ENCODE measurements at regions not wholly inside any gene's neighbourhood (a gene's known extent, or its start where the extent isn't known, plus 50 kb on each side); places are given as distances from the start of the nearest gene placed in this dataset.

DNA sequence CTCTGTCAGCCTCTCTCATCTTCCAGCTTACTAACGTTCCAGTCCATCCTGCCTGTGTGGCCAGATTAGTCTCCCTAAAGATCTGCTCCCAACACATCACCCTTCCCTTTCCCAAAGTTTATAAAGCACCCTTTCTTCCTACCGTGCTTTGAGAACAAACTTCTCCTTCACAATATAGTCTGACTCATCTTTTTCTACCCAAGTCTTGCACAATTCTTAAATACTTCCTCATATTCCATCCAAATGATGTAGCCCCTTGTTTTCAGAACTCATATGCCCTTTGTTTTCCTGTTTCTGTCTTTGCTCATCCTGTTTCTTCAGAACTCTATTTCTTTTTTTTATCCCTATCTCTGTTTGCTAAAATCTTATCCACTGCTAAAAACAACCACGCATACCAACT is 326.8 kb downstream of the MFSD1 start:
- peak; percentile 38 for DNase-seq (ENCODE audit: low read depth)

DNA sequence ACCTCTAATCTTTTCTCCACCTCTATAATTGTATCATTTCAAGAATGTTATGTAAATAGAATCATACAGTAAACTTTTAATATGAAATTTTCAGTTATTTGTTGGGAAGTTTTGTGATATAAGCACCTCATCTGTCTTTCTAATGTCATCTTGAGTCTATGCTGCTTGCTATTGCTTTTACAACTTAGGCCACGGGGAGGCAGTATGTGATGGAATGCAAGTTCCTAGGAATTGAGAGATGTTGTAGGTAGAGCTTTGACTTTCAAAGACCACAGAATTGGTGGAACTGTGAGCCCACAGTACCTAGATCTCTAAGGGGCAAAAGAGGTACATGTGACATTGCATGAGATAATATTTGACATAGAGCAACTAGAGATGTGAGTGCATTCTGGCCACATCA is 328.3 kb downstream of the MFSD1 start:
- no peak for DNase-seq (ENCODE audit: low read depth)

DNA sequence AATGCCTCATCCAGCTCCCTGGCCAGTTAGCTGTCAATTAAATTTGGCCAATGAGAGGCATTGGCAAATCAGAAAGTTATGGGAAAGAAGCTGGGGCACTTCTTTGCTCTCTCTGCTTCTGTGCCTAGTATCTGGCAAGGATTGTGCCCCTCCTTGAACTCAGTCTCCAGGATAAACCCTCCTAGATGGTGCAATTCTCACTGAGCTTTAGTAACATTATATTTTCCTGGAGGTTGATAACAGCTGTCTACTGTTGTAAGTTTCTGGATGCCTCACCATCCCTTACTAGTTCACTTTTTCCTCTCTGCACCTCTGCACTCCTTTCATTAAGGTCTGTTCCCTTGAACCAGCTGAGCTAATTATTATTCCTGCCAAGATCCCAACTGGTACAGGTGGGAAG is 329.5 kb downstream of the MFSD1 start:
- no peak for DNase-seq (ENCODE audit: low read depth)

DNA sequence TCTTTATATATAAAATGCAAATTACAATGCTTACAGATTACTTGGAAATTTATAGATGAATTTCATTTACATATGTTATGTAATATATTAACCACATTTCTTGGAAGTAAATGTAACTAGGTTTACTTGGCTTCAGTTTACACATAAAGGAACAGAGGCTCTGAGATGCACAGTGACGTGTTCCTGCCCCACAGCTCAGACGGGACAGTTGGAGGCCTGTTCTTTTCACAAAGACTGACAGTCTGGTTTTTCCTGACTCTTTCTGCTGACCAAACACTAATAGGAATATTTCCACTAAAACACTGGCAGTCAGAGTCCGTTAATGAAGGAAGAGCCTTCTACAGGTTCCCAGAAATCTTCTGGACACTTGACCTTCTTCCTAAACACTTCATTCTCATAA is 336.1 kb downstream of the MFSD1 start:
- DNase-seq (ENCODE audit: low read depth): no peak

DNA sequence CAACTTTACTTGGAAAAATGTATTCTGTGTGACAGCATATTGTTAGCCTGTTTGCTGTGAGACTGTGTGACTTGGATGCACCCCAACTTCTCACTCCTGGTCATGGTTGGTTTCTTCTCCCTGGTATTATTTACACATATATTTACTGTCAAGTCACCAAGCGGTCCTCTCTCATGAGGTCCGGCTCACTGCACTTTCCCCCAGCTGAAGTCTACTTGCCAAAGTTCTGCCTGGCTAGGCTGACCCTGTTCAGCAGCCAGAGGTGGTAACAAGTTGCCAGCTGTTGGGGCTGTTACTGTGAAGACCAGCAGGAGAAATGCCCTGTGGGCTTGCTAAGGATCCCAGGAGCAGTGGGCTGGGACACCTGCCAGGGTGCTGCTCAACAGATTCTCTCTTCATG is 337.5 kb downstream of the MFSD1 start:
- DNase-seq (ENCODE audit: low read depth): no peak

DNA sequence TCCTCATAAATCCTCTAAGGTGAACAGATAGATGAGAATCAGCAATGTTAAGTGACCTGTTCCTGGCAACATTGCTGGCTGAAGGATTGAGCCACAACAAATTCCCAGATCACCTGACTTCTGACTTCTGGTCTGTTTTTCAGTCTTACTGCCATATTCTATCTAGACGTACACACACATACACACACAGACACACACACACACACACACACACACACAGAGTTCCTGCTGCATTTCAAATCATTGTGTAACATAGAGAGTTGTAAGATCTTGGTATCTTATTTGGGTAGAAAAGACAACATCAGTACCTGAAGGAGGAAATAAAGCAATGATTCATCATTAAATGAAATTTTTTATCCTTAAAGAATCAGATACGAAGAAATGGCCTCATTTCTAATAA is 342.6 kb downstream of the MFSD1 start:
- DNase-seq (ENCODE audit: low read depth): no peak

DNA sequence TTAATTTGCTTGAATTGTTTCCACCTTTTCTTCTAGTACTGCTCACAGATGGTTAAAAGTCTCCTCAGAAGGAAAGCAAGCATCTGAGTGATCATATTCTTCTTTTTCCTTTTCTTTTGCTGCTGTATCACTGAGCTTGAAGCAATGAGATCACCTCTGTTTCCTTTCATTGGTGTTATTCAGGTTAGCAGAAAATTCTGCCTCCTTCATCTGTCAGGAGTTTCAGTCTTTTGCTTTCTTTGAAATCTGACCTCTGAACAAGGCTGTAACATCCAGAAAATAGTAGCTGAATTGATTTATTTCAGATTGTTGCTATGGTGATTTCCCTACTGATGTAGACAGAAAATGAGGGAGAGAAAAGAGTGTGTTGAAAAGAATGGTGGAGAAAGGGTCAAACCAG is 343.0 kb downstream of the MFSD1 start:
- no peak for DNase-seq (ENCODE audit: low read depth)

DNA sequence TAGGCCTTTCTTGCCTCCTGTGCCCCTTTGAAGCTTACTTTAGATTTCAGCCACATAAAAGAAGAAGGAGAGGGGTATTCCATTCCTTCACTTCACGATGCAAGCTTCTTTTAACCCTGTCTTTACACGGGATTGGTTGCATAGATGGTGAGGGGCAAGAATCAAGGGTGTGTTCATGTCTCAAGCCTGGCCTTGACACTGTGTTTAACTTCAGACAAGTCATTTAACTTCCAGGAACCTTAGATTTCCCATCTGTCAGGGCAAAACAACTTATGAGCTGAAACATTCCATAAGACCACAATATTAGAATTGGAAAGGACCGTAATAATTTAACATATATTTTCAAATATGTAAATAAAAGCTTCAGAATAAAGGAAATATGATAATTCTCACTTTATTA is 344.5 kb downstream of the MFSD1 start:
- DNase-seq (ENCODE audit: low read depth): no peak

DNA sequence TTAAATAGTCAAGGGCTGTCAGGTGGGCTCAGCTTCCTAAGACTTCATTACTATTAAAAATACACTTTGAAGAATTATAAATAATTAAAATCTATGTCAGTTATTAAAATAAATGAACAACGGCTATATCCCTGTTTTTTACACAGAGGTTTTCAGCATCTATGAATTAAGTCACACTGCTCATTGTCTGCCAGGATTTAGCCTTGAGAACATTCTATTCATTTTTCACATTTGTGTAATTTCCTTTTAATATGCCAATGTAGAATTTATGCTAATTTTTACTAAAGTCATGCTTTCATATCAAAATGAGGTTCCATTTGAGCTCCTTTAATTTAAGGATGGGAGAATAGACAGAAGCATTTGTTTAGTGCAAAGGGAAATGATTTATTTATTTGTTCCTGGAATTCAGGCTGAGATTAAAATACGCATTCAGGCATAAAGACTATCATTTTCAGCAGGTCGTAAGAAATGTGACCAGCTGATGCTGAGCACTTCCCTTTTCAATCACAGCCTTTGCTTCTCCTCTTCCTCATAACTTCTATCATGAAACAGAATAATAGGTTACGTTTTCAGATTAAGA is 345.1 kb downstream of the MFSD1 start:
- DNase-seq (ENCODE audit: low read depth): no peak

DNA sequence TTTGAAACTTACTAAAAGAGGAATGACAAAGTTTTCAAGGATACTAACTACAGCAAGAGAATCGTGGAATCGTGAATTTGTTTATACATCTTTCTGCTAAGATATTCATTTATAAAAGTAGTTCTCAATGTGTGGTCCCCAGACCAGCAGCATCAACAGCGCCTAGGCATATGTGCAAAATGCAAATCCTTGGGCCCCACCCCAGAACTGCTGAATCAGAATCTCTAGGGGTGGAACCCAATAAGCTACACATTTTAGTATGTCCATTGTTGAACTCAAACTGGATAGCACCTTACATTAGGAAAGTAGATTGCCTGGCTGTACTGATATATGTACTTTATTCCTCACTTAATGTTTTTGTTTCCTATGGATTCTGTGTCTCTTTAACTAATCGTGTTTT is 346.0 kb downstream of the MFSD1 start:
- no peak for DNase-seq (ENCODE audit: low read depth)

DNA sequence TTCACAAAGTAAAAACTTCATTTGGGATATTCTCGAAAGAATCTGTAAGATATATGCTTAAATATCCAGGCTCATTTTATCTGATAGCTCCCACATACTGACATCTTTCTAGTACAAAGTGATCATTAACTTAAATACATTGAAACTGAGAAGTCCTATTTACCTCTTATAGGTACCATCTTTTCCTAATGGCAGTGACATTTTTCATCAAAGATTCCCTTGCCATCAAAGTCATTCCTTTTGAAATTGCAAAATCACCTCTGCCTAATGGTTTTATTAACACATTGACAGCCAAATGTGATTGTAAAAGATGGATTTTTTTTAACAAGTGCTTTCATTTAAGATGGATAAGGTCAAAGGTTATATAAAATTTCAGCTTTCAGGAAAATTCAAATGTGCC is 346.6 kb downstream of the MFSD1 start:
- no peak for DNase-seq (ENCODE audit: low read depth)

DNA sequence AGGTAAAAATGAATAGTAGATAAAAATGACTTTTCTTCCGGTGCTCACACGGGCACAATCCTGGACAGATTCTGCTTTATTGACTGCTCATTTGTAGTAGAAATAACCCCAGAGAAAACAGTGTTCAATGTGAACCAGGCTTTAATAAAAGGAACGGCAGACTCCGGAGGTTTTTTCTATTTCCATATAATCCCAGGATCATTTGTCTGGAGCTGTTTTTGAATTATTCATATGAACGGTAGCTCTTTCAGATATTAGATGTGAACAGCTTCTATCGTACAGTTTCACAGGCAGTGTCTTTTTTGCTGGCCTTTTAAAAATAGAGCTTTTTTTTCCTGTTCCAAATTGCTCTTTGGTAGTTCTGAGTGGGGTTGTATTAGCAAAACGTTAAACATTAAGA is 347.3 kb downstream of the MFSD1 start:
- DNase-seq (ENCODE audit: low read depth): no peak

DNA sequence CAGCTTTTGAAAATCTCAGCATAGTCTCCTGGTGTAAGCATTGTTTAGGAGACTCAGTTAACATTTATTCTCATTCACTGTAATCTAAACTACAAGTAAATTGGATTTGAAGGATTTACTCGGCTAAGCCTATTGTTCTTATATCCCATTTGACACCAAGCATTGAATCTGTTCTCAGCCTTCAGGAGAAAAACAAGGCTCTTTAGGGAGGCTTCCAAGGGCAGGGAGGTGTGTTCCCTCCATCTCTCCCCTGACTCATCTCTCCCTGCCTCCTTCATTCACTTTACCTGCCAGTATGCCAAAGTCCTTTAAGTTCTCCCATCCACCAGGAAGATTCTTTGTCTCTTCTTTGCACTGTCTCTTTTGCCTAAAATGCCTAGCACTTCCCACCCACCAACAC is 347.8 kb downstream of the MFSD1 start:
- no peak for DNase-seq (ENCODE audit: low read depth)

DNA sequence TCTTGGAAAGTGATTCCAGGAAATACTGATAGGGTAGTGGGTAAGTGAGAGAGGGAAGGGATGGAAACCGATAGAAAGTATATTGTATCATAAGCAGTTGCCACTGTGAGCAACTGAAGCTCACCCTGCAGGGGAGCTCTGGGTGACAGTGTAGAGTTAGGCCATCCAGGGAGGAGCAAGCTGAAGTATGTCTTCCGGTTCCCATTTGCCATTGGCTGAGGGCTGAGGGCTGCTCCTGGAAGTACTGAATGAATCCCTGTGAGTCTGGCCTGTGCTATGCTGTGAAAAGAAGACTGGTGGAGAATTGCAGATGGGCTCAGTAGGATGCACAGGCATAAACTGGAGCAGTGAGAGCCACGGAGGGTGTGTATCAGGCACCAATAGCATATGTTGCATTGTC is 348.3 kb downstream of the MFSD1 start:
- DNase-seq (ENCODE audit: low read depth): no peak

DNA sequence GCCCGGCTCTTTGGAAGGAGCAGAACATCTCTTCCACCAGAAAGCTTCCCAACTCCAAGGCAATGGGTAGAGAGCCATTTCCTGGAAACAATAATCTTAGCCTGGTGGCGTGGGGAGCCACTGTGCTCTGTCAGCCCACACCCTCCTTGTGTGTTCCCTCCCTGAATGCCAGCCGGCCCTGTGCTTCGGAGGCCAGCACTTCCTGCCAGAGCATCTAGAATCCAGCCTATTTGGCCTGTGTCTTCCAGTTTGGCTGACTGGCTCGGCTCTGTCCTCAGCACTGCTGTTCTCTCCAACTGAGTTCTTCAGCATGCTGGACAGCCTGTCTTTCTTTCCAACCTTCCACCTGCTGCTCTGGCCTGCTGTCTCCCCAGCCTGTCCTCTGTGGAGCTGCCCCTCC is 349.3 kb downstream of the MFSD1 start:
- DNase-seq (ENCODE audit: low read depth): no peak

DNA sequence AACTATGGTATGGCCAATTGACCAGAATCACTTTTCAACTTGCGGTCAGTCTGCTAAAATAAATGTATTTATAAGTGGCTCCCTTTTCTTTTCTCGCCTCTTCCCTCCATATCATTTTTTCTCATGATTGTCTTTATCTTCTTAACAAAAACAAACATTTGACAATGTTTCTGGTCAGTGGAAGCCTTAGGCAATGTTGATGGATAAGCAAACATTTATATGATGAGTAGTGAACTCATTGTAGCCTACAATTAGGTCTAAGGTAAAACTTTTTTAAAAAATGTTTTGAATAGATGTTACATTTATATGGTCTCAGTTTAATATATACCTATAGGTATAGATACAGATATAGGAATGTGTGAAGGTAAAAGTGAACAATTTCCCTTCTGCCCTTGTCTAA is 355.4 kb downstream of the MFSD1 start:
- no peak for DNase-seq (ENCODE audit: low read depth)

DNA sequence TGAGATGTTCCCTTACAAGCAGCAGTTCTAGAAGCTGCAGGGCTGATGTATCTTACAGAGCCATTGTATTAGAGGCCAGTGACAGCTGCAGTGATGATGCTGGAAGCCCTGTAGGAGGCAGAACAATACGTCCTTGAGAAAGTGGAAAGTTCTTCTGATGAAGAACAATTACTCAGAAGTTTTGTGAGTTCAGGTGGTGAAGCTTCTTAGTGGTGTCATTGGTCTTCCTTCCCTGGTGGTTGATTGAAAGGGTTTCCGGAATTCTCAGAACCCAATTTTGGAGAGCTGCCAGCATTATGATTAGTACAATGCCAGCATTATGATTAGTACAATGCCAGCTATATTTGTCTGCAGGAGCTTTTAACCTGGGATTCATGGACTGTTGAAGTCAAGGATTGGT is 356.4 kb downstream of the MFSD1 start:
- DNase-seq (ENCODE audit: low read depth): no peak

DNA sequence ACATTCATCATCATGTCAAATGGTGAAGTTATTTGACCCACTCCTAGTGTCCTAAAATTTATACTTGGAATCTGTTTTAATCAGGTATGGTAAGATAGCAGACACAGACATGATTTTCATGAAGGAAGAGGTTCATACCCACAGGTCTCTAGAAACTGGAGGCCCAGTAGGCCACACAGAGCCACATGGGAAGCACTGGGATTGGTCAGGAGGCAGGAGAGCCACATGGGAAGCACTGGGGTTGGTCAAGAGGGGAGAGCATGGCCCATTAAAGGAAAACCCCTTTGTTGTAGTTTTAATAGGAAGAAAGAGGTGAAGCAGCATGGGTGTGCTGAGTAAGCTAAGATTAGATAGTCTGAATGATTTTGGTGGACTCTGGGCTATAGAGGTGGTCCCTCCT is 356.9 kb downstream of the MFSD1 start:
- no peak for DNase-seq (ENCODE audit: low read depth)

DNA sequence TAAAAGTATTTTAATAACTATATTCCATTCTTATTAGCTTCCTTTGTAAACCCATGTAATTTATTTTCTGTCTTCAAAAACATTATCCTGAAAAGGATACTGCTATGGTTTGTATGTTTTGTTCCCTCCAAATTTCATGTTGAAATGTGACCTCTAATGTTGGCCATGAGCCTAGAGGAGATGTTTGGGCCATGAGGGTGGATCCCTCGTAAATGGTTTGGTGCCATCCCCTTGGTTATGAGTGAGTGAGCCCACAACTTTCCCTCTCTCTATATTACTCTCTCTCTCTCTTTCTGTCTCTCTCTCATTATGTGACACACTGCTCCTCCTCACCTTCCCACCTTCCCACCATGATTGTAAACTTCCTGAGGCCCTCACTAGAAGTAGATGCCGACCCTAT is 357.7 kb downstream of the MFSD1 start:
- no peak for DNase-seq (ENCODE audit: low read depth)

DNA sequence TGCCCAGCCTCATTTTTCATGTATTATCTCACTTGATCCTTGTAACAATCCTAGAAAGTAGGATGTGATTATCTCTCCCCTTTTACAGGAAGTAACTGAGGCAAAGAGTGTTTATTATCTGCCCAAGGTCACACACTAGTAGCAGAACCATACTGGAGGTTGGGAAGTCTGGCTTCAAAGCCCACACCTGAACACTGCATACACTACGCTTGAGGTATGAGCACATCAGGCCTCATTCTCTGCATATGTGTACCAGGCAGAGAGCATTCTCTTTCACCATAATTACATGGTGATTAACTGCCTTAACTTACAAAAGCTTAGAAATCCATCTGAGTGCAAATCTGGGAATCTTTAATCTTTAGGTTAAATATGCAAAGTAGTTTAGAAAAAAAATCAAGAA is 361.8 kb downstream of the MFSD1 start:
- no peak for DNase-seq (ENCODE audit: low read depth)

DNA sequence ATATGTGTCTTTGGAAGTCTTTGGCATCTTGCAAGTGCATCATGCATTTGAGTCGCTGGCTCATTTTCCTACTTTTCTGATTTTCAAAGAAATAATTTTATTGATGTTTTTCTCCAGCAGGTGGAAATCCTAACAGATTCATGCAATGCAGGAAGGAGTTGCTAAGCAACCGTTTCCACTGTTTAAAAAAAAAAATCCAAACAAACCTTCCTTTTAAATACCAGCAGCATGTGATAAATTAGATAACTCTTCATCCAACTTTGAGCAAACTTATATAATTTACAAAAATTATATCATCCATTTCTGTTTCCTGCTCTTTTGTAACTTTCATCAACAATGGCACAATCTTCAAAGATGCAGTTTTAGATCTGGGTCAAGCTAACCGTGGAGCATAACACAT is 364.1 kb downstream of the MFSD1 start:
- no peak for DNase-seq (ENCODE audit: low read depth)

DNA sequence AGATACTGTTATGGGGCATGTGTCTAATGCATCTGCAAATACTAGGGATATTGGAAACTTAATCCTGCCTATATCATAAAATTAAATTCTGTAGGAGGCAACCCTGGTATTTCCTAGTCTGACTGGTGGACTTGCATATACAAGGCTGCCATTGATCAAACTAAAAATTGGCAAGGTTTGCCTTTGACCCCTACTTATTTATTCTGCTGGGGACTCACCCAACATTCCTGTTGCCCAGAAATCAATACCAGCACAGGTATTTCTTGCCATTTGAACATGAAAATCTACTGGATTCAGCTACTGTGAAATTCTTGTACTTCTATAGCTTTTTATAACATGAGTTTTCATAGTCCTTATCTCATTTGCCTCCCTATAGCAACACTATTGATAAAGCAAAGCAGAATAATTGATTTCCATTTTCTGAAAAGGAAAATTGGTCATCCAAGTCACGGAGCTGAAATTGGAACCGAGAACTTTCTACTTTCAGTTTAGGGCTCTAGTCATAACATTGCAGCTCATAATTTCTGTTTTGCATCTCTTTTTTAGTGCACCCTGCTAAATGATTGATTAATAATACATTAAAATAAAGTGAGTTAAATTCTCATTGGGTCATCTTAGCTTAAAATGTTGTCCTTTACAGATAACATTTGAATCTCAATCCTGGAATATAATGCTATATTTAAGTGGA is 365.2 kb downstream of the MFSD1 start:
- no peak for DNase-seq (ENCODE audit: low read depth)

DNA sequence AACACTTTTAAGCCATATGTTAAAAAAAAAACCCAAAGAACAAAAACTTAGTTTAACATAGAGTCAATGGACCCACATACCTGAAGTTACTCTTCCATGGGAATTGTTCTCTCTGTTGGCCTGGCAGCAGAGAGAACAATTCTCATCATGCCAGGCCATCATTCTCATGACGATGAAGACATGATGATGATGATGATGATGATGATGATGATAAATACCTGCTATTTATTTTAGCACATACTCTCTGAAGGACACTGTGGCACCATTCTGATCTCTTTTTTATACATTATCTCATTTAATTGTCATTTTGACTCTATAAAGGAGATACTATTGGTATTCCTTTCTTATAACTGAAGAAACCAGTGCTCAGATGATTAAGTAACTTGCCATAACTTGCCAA is 366.9 kb downstream of the MFSD1 start:
- DNase-seq (ENCODE audit: low read depth): no peak

DNA sequence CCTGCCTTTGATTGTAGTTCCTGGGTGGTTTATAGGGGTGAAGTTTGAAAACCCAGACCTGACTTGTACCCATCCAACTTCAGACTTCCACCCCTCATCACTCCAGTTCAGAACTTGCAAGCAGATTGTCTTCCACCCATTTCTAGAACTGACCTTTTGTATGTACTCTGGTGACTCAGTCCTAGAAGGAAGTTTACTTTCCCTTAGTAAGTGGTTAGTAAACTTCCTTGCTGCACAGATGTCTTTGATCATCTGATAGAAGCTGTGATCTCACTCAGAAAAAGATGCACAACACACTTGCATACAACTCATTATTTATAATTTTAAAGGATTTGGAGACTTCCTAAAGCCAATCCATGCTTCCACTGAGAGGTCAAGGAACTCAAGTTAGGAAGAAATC is 368.0 kb downstream of the MFSD1 start:
- DNase-seq (ENCODE audit: low read depth): peak; percentile 64
